ENCODE measurements at regions not wholly inside any gene's neighbourhood (a gene's known extent, or its start where the extent isn't known, plus 50 kb on each side); places are given as distances from the start of the nearest gene placed in this dataset.

DNA sequence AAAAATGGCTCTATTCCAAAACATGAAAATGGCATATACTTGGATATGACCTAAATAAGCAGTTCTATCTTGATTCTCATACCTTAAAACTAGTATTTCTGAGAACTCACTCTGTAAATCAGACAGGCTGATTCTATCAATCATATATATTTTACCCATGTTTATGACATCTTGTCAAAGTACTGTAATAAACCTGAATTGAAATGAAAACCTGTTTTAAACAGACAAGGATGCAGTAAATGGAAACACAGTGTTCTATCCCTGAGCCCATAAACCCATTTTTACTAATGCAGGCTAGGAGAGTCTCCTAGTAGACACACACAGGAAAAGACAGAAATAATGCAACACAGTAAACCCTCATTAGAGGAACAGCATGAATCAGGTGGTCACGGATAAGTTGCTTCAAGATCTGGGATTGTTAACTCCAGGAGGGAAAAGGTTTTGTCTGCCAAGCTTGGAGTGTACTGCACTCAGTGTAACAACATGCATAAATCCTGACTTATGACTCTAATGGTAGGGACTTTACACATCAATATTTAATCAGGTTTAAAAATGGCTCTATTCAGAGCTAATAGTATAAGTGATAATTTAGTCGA is 93.6 kb upstream of the CPNE8 start:
- TF ChIP-seq, protein P1, sequence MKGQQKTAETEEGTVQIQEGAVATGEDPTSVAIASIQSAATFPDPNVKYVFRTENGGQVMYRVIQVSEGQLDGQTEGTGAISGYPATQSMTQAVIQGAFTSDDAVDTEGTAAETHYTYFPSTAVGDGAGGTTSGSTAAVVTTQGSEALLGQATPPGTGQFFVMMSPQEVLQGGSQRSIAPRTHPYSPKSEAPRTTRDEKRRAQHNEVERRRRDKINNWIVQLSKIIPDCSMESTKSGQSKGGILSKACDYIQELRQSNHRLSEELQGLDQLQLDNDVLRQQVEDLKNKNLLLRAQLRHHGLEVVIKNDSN (IDR thresholded peaks at IDR 0.05), result 0 out of 2 replicates have a peak, but pooled peaks have one; percentile 22
- TF ChIP-seq, protein P2, sequence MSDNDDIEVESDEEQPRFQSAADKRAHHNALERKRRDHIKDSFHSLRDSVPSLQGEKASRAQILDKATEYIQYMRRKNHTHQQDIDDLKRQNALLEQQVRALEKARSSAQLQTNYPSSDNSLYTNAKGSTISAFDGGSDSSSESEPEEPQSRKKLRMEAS (IDR thresholded peaks at IDR 0.05), result no peak
- TF ChIP-seq TAF1 (IDR thresholded peaks at IDR 0.05; ENCODE audit: low read depth) (no peak), EP300 (IDR thresholded peaks at IDR 0.05; ENCODE audit: borderline replicate concordance) (peak; percentile 83), RAD21 (IDR thresholded peaks at IDR 0.05; ENCODE audit: low read depth) (0 out of 2 replicates have a peak, but pooled peaks have one; percentile 17), TCF12 (IDR thresholded peaks at IDR 0.05; ENCODE audit: low read depth) (peak; percentile 88), EGR1 (IDR thresholded peaks at IDR 0.05) (no peak), CEBPB (IDR thresholded peaks at IDR 0.05) (0 out of 2 replicates have a peak, but pooled peaks have one; percentile 46), YY1 (IDR thresholded peaks at IDR 0.05; ENCODE audit: low read depth) (no peak), TEAD4 (IDR thresholded peaks at IDR 0.05) (peak; percentile 79), NFIC (IDR thresholded peaks at IDR 0.05) (peak; percentile 89), CREB1 (IDR thresholded peaks at IDR 0.05; ENCODE audit: low read depth) (no peak), FOXM1 (IDR thresholded peaks at IDR 0.05; ENCODE audit: borderline replicate concordance, low read depth) (no peak; the same call in 1 of the 2 replicates), ZBTB7A (IDR thresholded peaks at IDR 0.05; ENCODE audit: low read depth) (no peak)
- TF ChIP-seq, protein P3, sequence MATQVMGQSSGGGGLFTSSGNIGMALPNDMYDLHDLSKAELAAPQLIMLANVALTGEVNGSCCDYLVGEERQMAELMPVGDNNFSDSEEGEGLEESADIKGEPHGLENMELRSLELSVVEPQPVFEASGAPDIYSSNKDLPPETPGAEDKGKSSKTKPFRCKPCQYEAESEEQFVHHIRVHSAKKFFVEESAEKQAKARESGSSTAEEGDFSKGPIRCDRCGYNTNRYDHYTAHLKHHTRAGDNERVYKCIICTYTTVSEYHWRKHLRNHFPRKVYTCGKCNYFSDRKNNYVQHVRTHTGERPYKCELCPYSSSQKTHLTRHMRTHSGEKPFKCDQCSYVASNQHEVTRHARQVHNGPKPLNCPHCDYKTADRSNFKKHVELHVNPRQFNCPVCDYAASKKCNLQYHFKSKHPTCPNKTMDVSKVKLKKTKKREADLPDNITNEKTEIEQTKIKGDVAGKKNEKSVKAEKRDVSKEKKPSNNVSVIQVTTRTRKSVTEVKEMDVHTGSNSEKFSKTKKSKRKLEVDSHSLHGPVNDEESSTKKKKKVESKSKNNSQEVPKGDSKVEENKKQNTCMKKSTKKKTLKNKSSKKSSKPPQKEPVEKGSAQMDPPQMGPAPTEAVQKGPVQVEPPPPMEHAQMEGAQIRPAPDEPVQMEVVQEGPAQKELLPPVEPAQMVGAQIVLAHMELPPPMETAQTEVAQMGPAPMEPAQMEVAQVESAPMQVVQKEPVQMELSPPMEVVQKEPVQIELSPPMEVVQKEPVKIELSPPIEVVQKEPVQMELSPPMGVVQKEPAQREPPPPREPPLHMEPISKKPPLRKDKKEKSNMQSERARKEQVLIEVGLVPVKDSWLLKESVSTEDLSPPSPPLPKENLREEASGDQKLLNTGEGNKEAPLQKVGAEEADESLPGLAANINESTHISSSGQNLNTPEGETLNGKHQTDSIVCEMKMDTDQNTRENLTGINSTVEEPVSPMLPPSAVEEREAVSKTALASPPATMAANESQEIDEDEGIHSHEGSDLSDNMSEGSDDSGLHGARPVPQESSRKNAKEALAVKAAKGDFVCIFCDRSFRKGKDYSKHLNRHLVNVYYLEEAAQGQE (IDR thresholded peaks at IDR 0.05; ENCODE audit: low read depth), result no peak

DNA sequence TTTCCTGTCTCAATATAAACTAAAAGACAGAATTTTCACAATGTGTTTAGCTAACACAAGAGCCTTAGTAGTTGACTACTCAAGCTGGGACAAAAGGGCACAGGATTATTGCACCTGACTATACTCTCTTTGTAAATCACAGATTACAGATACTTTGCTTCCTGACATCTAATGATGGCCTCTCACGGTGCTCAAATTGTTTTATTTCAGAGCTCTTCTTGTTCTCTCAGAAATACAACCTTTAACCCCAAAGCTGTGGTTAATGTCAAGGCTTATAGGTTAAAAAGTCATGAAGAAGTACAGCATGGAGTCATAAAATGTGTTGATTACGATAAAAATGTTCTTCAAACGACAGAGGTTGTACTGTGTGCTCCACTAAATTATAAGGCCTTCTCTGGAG is 89.9 kb upstream of the CPNE8 start:
- no peak for TF ChIP-seq TCF12 (IDR thresholded peaks at IDR 0.05; ENCODE audit: low read depth)
- no peak for TF ChIP-seq CEBPB (IDR thresholded peaks at IDR 0.05)
- TF ChIP-seq CREB1 (IDR thresholded peaks at IDR 0.05; ENCODE audit: low read depth), result no peak
- TF ChIP-seq NFIC (IDR thresholded peaks at IDR 0.05), result no peak
- no peak for TF ChIP-seq TAF1 (IDR thresholded peaks at IDR 0.05; ENCODE audit: low read depth)
- TF ChIP-seq RAD21 (IDR thresholded peaks at IDR 0.05; ENCODE audit: low read depth), result no peak
- TF ChIP-seq FOXM1 (IDR thresholded peaks at IDR 0.05; ENCODE audit: borderline replicate concordance, low read depth), result no peak
- TF ChIP-seq EGR1 (IDR thresholded peaks at IDR 0.05), result no peak
- TF ChIP-seq, protein P2 (IDR thresholded peaks at IDR 0.05), result no peak
- TF ChIP-seq, protein P1 (IDR thresholded peaks at IDR 0.05), result no peak
- no peak for TF ChIP-seq TEAD4 (IDR thresholded peaks at IDR 0.05)
- TF ChIP-seq YY1 (IDR thresholded peaks at IDR 0.05; ENCODE audit: low read depth), result no peak
- TF ChIP-seq ZBTB7A (IDR thresholded peaks at IDR 0.05; ENCODE audit: low read depth), result no peak
- TF ChIP-seq, protein P3 (IDR thresholded peaks at IDR 0.05; ENCODE audit: low read depth), result no peak
- no peak for TF ChIP-seq EP300 (IDR thresholded peaks at IDR 0.05; ENCODE audit: borderline replicate concordance)

DNA sequence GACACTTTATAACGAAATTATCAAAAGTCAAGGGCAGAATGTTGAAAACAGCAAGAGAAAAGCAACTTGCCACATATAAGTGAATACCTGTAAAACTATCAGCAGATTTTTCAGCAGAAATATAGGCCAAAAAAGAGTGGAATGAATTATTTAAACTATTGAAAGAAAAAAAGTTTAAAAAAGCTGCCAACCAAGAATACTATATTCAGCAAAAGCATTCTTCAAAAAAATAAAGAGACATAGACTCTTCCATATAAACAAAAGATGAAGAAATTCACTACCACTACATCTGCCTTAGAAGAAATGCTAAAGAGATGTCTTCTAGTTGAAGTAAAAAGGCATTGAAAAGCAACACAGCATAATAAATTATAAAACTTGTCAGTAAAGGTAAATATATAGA is 80.6 kb upstream of the CPNE8 start:
- TF ChIP-seq, protein P1 (IDR thresholded peaks at IDR 0.05), result no peak
- TF ChIP-seq ZBTB7A (IDR thresholded peaks at IDR 0.05; ENCODE audit: low read depth), result no peak
- no peak for TF ChIP-seq YY1 (IDR thresholded peaks at IDR 0.05; ENCODE audit: low read depth)
- TF ChIP-seq, protein P3 (IDR thresholded peaks at IDR 0.05; ENCODE audit: low read depth), result no peak
- no peak for TF ChIP-seq RAD21 (IDR thresholded peaks at IDR 0.05; ENCODE audit: low read depth)
- TF ChIP-seq CEBPB (IDR thresholded peaks at IDR 0.05), result no peak
- TF ChIP-seq EGR1 (IDR thresholded peaks at IDR 0.05), result no peak
- TF ChIP-seq, protein P2 (IDR thresholded peaks at IDR 0.05), result no peak
- no peak for TF ChIP-seq FOXM1 (IDR thresholded peaks at IDR 0.05; ENCODE audit: borderline replicate concordance, low read depth)
- TF ChIP-seq CREB1 (IDR thresholded peaks at IDR 0.05; ENCODE audit: low read depth), result no peak
